GM12864 (cell line): ENCODE measurements at regions not wholly inside any gene's neighbourhood (a gene's known extent, or its start where the extent isn't known, plus 50 kb on each side); places are given as distances from the start of the nearest gene placed in this dataset.

ENCODE experiments used
- DNase-seq: peaks from one replicate; pipeline ENCODE4 v3.0.0-alpha.2; 2011; ENCODE audit warnings: low read depth
- H3K4me3 ChIP-seq: 2 replicates; pipeline ENCODE4 v1.5.1; 2011; ENCODE audit warnings: mild to moderate bottlenecking, low read depth, low read length, control low read depth
- CTCF ChIP-seq: IDR thresholded peaks from 2 replicates; pipeline ENCODE4 v1.5.1; 2011; ENCODE audit warnings: low read depth, mild to moderate bottlenecking, moderate library complexity, low read length, control low read depth, inconsistent platforms; ENCODE audit errors: missing control alignments

GRCh38 chr6:47111685-47112084 lies 69.6 kb upstream of the ADGRF1 start:
- DNase-seq = no peak
- no peak overlapping the region for H3K4me3 ChIP-seq
- no peak for TF ChIP-seq CTCF

GRCh38 chr6:47109281-47109680 lies 67.1 kb upstream of the ADGRF1 start:
- no peak for DNase-seq
- no peak for TF ChIP-seq CTCF
- H3K4me3 ChIP-seq = no peak overlapping the region

- no peak for DNase-seq
- TF ChIP-seq CTCF = no peak
- no peak overlapping the region for H3K4me3 ChIP-seq
Measured at GRCh38 chr6:47106721-47107197, 64.6 kb upstream of the ADGRF1 start.

GRCh38 chr6:47106216-47106615 lies 64.1 kb upstream of the ADGRF1 start:
- H3K4me3 ChIP-seq = no peak overlapping the region
- no peak for DNase-seq
- TF ChIP-seq CTCF = no peak

- no peak overlapping the region for H3K4me3 ChIP-seq
- no peak for TF ChIP-seq CTCF
- DNase-seq = no peak
Measured at GRCh38 chr6:47105469-47106178, 63.5 kb upstream of the ADGRF1 start.

GRCh38 chr6:47103931-47104330 lies 61.8 kb upstream of the ADGRF1 start:
- DNase-seq = no peak

More at GRCh38 chr6:47103931-47104330, 61.8 kb upstream of the ADGRF1 start:
- TF ChIP-seq CTCF = no peak
- no peak overlapping the region for H3K4me3 ChIP-seq
